ENCODE measurements at regions not wholly inside any gene's neighbourhood (a gene's known extent, or its start where the extent isn't known, plus 50 kb on each side); places are given as distances from the start of the nearest gene placed in this dataset.
"Not testable (repeated sequence)": the region's sequence is repeated elsewhere in the genome, so short reads cannot be mapped to it uniquely, and the experiment has no call there.

DNA sequence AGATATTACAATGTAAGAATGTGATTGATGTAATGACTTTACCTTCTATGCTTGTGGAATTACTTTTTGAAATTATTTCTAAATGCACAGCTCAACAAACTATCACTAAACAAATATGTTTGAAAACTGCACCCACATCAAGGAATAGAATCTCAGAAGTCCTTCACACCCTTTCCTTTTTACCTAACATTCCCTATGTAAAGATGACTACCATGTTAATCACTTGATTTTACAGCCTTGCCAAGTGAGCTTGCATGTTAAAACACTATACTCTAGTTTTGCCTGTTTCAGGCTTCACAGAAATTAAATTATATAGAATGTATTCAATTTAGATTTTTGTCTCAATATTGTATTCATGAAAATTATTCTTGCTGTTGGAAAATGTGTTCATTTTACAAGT is 1169.4 kb upstream of the CELF2 start:
- DNase-seq (no peak), ATAC-seq (no peak)

DNA sequence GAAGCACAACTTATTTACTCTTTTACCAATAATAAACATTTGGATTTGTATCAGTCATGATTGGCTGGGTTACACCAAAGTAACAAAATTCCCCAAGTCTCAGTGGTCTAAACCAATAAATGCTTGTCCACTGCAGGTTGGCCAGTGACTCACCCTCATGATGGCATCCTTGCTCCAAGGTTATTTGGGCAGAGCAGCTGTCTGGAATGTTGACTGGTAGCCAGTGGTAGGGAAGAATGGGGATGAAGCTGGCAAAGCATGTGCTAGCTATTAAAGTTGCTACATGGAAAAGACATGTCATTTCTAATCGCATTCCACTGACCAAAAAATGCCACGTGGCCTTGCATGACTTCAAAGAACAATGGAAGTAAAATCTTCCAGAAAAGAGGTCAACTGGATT is 1168.7 kb upstream of the CELF2 start:
- ATAC-seq, result no peak
- DNase-seq, result no peak

DNA sequence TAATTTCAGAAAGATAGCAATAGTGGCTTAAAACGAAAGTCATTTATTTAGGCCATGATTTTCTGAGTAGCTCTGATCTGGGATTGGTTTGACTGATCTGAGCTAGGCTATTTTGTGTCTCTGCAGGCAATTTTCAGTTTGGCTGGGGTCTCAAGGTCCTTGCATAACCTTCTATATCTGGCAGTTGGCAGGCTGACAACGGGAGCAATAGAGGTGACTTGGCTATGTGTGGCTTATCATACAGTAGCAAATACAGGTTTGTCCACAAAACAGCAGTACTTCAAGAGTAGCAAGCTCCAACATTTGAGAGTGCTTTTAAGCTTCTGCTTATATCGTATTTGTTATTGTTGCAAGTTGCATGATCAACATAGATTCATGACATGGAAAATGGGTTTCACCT is 1167.3 kb upstream of the CELF2 start:
- no peak for DNase-seq
- ATAC-seq, result no peak

DNA sequence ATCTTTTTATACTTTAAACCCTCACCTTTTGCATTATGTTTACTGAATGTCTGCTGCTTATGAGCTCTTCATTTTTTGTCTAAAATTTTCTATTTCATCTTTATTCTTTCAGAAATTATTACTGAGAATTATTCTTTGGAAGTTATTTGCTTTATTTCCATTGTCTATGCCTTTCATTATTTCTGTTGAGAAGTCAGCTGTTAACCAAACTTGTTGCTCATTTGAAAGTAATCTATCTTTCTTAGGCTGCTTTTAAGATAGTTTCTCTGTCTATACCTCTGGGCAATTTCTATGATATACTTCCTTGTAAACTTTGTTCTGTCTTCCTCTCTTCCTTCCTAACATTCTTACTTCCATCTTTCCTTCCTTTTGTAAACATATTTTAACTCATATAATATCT is 1165.9 kb upstream of the CELF2 start:
- DNase-seq, result no peak
- no peak for ATAC-seq

DNA sequence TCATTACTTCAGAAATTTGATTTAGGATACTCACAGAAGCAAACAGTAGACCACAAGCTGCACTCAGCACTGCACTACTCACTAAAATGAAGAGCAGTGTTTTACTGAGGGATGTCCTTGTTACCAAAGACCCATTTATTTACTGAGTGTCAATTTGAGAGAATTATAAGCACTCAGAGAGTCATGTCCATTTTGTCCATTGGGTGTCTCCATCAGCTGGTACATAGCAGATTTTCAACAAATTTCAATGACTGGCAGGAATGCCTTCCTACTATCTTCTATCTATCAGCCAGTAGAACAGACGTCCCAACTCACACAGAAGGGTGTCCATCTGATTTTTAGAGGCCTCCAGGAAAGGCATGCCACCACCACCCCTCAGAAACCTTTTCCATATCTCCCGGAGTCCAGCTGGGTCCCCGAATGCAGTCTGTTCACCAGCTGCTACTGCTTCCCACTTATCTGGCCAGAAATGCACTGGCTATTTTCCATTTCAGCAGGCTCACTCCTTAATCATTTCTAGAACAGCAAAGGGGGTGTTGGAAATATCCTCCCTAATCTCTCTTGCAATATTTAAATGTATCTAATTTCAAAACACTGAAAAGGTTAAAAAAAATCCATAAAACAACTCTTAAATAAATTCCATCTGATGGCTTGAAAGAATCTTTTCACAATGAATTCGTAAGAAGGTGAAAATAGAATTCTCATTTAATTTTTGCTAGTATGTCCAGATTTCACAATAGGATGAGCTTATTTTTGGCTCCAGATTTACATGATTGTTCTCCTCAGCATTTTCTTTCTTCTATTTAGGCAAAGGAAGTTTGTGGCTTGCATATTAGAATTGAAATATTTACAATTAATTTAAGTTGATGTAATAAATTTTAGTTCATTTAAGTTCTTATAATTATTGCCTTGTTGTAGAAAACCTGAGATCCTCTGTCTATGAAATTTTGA is 1164.0 kb upstream of the CELF2 start:
- ATAC-seq (no peak), DNase-seq (no peak)

DNA sequence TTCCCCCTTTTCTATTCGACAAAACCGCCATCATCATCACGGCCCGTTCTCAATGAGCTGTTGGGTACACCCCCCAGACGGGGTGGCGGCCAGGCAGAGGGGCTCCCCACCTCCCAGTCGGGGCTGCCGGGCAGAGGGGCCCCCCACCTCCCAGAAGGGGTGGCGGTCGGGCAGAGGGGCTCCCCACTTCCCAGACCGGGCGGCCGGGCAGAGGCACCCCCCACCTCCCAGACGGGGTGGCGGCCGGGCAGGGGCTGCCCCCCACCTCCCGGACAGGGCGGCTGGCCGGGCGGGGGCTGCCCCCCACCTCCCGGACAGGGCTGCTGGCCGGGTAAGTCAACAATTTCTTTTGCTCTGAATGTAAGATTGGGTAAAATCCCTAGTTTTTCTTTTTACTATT is 1162.2 kb upstream of the CELF2 start:
- not testable (repeated sequence) for ATAC-seq, DNase-seq

DNA sequence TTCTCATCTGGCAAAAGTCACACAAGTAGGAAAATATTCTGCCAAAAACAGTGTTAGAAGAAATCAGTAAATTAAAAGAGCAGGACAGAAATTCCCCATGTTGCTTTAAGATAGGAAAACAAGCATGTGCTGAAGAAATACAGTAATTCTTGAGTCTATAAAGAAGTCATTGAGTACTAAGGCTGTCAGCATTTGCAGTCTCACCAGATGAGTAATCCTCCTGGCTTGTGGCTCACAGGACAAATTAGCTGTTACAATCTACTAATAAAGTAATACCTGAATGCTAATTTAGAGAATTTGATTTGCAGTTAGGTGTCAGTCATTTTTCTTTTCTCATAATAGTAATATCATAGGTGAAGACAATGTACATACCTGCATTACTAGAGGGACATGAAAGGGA is 1158.9 kb upstream of the CELF2 start:
- ATAC-seq (no peak), DNase-seq (no peak)

DNA sequence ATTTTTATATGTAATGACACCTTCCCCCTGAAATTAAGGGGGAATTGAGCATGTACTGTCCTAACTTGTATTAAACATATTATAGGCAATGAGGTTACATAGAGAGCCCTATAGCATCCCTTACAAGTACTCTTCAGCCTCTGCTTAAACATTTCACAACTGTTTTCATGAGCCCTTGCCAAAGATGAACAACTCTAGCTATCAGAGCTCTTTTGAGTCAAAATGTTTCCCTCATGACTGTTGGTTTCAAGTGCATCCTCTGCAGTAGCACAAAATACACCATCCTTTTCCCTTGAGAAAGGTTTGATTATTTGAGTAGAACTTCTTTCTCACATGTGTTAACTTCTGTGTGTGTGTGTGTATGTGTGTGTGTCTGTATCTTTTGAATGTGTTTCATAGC is 1157.6 kb upstream of the CELF2 start:
- DNase-seq, result no peak
- no peak for ATAC-seq

DNA sequence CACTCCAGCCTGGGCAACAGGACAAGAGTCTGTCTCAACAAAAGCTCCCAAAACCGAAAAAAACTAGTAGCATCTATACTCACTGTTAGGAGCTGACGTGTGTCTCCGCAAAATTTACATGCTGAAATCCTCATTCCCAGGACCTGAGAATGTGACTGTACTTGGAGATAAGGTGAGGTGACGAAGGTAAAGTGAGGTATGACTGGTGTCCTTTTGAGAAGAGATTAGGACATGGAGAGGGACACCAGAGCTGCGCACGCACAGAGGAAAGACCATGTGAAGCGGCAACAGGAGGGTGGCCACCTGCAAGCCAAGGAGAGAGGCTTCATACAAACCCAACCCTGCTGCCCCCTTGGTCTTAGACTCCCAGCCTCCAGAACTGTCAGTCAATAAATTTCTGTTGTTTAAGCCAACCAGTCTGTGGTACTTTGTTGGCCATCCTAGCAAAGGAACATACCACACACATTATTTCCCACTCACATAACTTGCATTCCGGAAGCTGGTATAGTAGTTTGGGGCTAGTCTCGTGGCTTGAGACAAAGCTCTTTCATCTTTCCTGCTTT is 1154.0 kb upstream of the CELF2 start:
- no peak for ATAC-seq
- no peak for DNase-seq

DNA sequence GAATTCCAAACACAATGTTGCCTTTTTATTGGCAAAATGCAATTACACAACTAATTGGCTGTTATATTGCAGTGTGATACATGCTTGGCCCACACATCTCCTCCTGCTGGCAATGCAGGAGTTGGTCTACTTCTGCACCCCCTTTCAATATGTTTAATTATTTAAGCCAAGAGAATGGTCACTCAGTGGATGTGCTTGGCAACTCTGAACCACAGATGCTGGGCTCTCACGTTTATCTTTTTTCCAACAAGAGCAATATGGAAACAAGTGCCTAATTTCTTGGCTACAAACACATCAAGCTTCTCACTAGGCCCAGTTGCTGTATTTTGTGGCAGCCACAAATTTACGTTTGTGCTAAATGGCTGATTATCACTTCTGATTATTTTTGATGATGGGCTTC is 1149.2 kb upstream of the CELF2 start:
- ATAC-seq, result no peak
- DNase-seq, result no peak

DNA sequence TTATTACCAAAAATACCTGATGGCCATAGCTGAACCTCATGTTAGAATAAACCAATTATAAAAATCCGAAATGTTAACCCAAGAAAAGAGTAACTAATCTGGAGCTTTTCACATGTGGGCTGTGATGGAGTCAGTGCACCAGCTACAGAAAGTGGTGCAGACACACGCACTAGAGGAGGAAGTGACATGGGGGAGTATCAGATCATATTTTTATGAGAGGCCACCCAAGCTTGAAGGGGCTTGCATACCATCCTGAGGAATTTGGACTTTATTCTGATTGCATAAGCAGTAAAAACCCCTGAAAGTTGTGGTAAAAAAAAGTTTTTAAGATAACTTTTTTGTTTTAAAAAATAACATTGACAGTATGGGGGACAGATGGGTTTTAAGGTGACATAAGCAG is 1148.5 kb upstream of the CELF2 start:
- ATAC-seq (no peak), DNase-seq (no peak)

DNA sequence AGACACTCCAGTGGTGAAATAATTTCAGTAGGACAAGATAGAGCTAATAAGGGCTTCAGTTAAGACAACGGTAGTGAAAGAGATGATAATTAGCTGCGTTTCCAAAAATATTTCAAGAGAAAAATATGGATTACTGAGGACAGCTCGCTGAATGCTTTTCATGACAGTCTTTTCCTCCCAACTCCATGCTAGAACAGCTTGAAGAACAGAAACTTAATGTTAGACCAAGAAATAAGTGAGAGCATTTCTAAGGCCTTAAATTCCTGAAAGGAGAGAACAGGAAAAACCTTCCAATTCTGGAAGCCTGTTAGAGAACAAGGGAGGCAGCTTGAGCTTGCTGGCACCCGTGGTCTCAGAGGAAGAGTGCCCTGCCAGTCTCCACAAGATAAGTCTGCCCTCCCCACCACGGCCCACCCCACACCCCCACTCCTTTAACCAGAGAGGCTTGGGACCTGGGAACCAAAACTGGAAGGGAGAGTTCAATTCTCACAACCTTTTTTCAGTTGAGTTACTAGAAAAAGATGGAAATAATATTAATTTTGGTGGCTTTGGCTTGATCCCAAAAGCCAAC is 1148.0 kb upstream of the CELF2 start:
- ATAC-seq (no peak), DNase-seq (no peak)

DNA sequence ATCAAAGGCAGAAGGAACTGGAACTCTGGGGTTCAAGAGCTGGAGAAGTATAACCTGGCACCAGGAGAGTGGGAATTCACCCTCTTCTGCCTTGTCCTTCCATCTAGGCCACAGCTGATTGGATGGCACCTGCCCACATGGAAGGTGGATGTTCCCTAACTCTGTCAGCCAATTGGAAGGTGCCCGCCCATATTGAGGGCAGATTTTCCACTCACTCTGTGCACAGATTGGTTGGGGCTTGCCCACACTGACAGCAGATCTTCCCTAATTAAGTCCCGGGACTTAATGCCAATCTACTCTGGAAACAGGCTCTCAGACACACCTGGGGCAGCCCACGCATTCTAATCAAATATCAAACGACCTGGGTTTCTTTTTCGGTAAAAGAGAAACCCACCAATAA is 1142.3 kb upstream of the CELF2 start:
- no peak for DNase-seq
- ATAC-seq, result no peak

DNA sequence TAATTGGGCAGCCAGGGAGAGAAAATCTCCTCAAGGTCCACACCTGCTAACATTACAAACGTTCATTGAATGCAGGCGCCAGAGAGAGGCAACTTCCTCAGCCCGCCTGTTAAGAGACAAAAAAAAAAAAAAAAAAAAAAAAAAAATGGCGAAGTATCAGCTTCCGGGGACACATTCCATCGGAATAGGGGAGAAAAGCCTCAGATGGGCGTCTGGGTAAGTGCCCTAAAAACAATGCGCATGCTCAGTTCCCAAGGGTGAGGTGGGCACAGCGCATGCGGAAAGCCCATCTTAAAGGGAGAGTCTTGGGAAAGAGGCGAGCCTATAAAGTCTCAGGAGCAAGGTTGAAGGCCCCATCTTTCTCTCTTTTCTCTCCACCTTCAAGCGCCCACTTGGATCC is 1139.7 kb upstream of the CELF2 start:
- DNase-seq (no peak), ATAC-seq (no peak)

DNA sequence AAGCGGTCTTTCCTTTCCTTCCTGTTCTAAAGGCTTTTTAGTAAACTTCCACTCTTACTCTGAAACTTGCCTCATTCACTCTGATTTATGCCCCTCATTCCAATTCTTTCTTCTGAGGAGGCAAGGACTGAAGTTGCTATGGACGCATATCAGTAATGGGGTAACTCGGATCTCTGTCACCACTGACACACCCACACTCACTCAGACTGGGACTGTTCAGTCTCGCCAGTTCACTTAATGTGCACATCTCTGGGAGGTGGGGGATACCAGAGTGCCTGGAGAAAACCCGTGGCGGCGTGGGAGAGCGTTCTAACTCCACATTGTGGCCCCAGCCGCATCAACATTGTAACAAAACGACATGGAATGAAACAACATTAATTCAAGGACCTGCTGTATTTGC is 1139.3 kb upstream of the CELF2 start:
- no peak for ATAC-seq
- no peak for DNase-seq

DNA sequence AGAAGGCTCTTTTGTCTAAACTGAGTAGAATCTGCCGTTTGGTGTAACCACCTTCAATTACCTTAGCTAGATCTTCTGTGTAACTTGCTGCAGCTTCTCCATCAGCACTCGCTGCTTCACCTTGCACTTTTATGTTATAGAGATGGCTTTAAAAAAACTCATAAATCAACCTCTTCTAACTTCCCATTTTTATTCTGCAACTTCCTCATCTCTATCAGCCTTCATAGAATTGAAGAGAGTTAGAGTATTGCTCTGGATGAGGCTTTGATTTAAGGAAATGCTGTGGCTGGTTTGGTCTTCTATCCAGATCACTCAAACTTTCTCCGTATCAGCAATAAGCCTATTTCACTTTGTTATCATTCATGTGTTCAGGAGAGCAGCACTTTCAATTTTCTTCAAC is 1131.9 kb upstream of the CELF2 start:
- ATAC-seq, result no peak
- DNase-seq, result no peak

DNA sequence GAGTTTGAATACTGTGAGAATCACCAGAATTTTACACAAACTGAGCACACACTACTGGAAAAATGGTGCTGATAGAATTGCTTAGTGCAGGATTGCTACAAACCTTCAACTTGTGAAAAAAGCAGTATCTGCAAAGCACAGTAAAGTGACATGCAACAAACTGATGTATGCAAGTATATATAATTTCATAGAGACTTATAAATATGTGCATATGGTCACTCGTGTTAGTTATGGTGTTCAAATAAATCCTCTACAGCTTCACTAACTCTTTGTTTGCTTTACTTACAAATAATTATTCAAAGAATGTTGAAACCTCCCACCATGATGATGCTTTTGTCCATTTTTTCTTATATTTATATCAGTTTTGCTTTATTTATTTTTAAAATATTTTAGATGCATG is 1130.9 kb upstream of the CELF2 start:
- DNase-seq (no peak), ATAC-seq (no peak)

DNA sequence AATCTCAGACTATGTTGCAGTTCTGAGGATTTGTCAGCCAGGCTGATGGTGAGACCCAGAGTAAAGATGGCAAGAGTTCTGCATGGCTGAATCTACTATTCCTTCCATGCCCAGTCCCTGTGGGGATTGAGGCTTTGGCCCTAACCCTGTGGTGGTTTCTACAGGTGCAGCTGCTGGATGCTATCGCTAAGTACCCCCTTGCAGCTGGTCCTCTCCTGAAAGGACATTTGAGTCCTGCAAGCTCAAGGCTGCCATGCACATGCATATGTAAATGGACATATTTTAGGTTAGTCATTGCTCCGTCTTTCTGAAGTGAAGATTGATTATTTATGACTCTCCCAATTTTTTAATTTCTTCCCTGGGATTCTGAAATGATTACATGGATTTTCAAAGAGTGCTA is 1122.2 kb upstream of the CELF2 start:
- no peak for DNase-seq
- no peak for ATAC-seq

DNA sequence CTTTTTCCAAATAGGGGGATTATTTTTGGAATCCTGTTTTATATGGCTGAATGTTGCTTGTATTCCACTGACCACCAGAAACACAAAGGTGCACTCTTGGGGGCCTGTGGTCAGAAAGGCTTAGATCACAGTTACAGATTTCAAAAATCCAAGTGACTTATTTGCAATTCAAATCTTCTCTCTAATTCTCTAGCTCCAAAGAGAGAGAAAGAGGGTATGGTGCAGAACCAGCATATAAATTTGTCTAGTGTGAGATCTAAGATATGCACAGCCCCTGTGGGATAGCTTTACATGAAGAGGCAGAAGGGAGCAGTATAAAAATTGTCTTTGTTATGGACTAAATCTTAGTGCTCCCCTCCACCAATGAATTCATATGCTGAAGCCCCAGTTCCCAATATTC is 1121.7 kb upstream of the CELF2 start:
- ATAC-seq (no peak), DNase-seq (no peak)

DNA sequence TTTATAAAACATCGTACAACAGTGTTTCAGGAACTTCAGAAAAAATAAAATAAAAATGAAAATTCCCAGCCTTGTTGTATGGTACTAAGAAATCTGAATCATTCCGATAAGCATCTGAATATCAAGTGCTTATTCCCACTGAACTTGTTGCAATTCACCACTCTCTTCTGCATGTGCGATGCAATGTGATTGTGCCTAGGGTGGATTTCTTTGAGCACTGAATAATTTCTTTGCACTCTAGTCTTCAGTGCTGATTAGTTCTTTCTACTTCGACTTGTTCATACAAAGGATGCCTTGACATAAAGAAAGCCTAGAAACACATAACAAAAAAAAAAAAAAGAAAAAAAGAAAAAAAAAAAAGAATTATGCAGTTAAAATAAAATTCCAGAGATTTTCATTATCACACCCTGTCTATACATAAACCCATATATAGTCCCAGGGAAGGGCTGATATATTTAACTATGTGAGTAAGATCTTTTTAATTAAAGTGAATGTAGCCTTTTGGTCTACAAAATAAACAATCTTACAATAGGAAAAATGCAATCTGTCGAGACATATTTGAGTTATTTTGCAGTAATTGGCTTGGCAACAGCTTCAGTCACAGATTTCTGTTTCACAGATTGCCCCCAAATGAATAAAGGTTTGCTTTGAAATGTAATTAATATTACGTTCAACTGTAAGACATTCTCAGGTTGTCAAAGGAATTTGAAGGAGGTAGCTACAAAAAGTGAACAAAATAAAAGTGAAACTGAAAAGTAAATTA is 1118.9 kb upstream of the CELF2 start:
- ATAC-seq (no peak), DNase-seq (no peak)

DNA sequence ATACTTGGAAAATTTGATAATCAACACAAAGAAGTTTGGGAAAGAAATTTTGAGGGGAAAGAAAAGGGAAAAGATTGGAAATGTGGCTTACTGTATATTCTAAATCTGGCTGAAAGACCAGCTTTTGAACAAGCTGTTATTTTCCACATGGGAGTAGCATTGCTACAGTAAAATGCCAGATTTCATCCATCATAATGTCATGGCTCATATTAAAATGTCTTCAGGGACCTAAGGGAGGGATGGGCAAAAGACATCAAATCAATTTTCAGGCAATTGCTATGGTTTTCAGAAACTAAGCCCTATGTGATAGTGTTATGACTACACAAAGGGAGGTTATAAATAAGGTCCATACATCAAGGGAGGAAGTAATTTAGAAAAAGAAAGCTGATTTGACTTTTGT is 1116.9 kb upstream of the CELF2 start:
- DNase-seq, result no peak
- no peak for ATAC-seq

DNA sequence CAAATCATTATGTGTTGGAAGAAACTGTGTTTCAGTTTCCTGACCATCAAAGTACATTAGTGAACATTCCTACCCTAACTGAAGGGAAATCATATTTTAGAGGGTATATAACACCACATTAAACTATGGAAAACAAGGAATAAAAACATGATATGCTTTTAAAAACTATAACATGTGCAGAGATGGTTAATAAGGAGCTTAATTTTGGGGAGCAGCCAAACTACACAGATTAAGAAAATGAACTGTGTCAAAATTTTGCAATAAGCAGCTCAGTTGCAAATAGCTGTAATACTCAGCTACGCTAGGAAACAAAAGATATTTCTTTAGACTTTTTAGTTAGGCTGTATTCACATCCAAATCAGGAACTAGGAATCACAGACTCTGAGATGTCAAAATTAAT is 1115.7 kb upstream of the CELF2 start:
- DNase-seq, result no peak
- no peak for ATAC-seq

DNA sequence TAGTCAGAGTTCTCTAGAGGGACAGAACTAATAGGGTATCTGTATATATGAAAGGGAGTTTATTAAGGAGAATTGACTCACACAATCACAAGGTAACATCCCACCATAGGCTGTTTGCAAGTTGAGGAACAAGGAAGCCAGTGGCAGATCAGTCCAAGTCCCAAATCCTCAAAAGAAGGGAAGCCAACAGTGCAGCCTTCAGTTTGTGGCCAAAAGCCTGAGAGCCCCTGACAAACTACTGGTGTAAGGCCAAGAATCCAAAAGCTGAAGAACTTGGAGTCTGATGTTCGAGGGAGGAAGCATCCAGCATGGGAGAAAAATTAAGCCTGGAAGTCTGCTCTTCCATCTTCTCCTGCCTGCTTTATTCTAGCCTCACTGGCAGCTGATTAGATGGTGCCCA is 1107.2 kb upstream of the CELF2 start:
- DNase-seq (no peak), ATAC-seq (no peak)

Measured in stimulated activated naive CD8-positive, alpha-beta T cell treated with anti-CD3 and anti-CD28 coated beads, Interleukin-15, Interleukin-2, amounts not matched to agents 100 U/mL and 50 U/mL, for 24 hours (primary cell).